Astrocyte (in vitro differentiated cells and primary cell): ENCODE measurements at regions not wholly inside any gene's neighbourhood (a gene's known extent, or its start where the extent isn't known, plus 50 kb on each side); places are given as distances from the start of the nearest gene placed in this dataset.

Experiments used
- DNase-seq: peaks from one replicate; pipeline ENCODE4 v3.0.0-alpha.2; 2010; ENCODE audit warnings: low read depth
- FAIRE-seq: peaks from 2 replicates; lab custom pipeline; 2011; peaks lifted over from hg19 to GRCh38; lab: Jason Lieb, UNC
- H2AFZ ChIP-seq: 2 replicates; pipeline ENCODE4 v1.6.0; 2012; ENCODE audit warnings: low read depth, low read length, inconsistent platforms
- H3K27ac ChIP-seq: 2 replicates; pipeline ENCODE4 v1.5.1; 2011; ENCODE audit warnings: low read depth, low read length, inconsistent platforms
- H3K27me3 ChIP-seq: 2 replicates; pipeline ENCODE4 v1.6.0; 2011; ENCODE audit warnings: low read length, inconsistent platforms; ENCODE audit not compliant: insufficient read depth
- H3K36me3 ChIP-seq: 2 replicates; pipeline ENCODE4 v1.5.1; 2011; ENCODE audit warnings: low read length, inconsistent platforms; ENCODE audit not compliant: insufficient read depth
- H3K4me1 ChIP-seq: 2 replicates; pipeline ENCODE4 v1.5.1; 2011; ENCODE audit warnings: low read length, inconsistent platforms; ENCODE audit not compliant: insufficient read depth
- H3K4me2 ChIP-seq: 2 replicates; pipeline ENCODE4 v1.6.0; 2012; ENCODE audit warnings: low read length, inconsistent platforms
- H3K4me3 ChIP-seq: 2 replicates; pipeline ENCODE4 v1.5.1; 2011; ENCODE audit warnings: low read depth, mild to moderate bottlenecking, low read length, inconsistent platforms; ENCODE audit not compliant: insufficient read depth
- H3K79me2 ChIP-seq: 2 replicates; pipeline ENCODE4 v1.6.0; 2012; ENCODE audit warnings: mild to moderate bottlenecking, low read length, inconsistent platforms; ENCODE audit not compliant: insufficient read depth
- H3K9ac ChIP-seq: 2 replicates; pipeline ENCODE4 v1.6.0; 2012; ENCODE audit warnings: mild to moderate bottlenecking, low read length, inconsistent platforms
- H3K9me3 ChIP-seq: 2 replicates; pipeline ENCODE4 v1.5.1; 2012; ENCODE audit warnings: low read depth, mild to moderate bottlenecking, low read length, inconsistent platforms; ENCODE audit not compliant: insufficient read depth
- H4K20me1 ChIP-seq: 2 replicates; pipeline ENCODE4 v1.6.0; 2012; ENCODE audit warnings: low read length, inconsistent platforms; ENCODE audit not compliant: insufficient read depth
- H3K27ac Mint-ChIP-seq: one replicate; pipeline ENCODE4 v1.8.0; 2021; ENCODE audit warnings: mild to moderate bottlenecking, mixed read lengths; ENCODE audit not compliant: unreplicated experiment
- H3K27me3 Mint-ChIP-seq: one replicate; pipeline ENCODE4 v1.8.0; 2021; ENCODE audit warnings: low read depth, mixed read lengths; ENCODE audit not compliant: unreplicated experiment
- H3K36me3 Mint-ChIP-seq: one replicate; pipeline ENCODE4 v1.8.0; 2021; ENCODE audit warnings: low read depth, mixed read lengths; ENCODE audit not compliant: unreplicated experiment
- H3K4me1 Mint-ChIP-seq: one replicate; pipeline ENCODE4 v1.8.0; 2021; ENCODE audit warnings: low read depth, mixed read lengths; ENCODE audit not compliant: unreplicated experiment
- H3K4me3 Mint-ChIP-seq: one replicate; pipeline ENCODE4 v1.8.0; 2021; ENCODE audit warnings: mild to moderate bottlenecking, moderate library complexity, mixed read lengths; ENCODE audit not compliant: unreplicated experiment
- H3K9me3 Mint-ChIP-seq: one replicate; pipeline ENCODE4 v1.8.0; 2021; ENCODE audit warnings: mild to moderate bottlenecking, mixed read lengths; ENCODE audit not compliant: unreplicated experiment
- EZH2 ChIP-seq: IDR thresholded peaks from 2 replicates; pipeline ENCODE4 v1.6.1; 2012; ENCODE audit warnings: mild to moderate bottlenecking, low read length, inconsistent platforms; ENCODE audit not compliant: insufficient read depth
- TF ChIP-seq, protein P1 (sequence below): IDR thresholded peaks from 2 replicates; pipeline ENCODE4 v1.5.1; 2011; ENCODE audit warnings: low read depth, mild to moderate bottlenecking, inconsistent platforms, low read length, moderate library complexity; ENCODE audit not compliant: insufficient read depth

DNA sequence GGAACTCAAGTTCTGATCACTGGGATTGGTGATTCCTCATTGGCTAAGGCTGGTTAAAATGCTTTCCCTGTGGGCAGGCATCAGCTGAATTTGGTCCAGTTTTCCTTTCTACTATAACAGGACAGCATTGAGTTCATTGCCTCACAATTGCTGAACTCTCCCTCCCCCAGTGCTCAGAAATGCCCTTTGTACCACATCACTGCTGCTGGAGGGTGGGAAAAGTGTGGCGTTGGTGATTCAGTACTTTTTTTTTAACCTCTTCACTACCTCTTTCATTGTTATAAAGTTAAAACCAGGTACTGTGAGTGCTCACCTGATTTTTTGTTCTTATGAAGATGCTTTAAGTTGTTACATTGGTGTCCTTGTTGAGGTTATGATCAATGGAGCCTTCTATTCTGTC lies 69.3 kb upstream of the IL2 start:
- H3K27me3 ChIP-seq = no peaks in the 10 kb centered on the region
- H3K9ac ChIP-seq = no peak overlapping the region
- H4K20me1 ChIP-seq = no peaks in the 10 kb centered on the region
- no peak for DNase-seq
- no peak overlapping the region for H3K4me2 ChIP-seq
- H3K27ac ChIP-seq = no peak overlapping the region
- FAIRE-seq = no peak
- no peak overlapping the region for H3K4me3 ChIP-seq
- TF ChIP-seq, protein P1, sequence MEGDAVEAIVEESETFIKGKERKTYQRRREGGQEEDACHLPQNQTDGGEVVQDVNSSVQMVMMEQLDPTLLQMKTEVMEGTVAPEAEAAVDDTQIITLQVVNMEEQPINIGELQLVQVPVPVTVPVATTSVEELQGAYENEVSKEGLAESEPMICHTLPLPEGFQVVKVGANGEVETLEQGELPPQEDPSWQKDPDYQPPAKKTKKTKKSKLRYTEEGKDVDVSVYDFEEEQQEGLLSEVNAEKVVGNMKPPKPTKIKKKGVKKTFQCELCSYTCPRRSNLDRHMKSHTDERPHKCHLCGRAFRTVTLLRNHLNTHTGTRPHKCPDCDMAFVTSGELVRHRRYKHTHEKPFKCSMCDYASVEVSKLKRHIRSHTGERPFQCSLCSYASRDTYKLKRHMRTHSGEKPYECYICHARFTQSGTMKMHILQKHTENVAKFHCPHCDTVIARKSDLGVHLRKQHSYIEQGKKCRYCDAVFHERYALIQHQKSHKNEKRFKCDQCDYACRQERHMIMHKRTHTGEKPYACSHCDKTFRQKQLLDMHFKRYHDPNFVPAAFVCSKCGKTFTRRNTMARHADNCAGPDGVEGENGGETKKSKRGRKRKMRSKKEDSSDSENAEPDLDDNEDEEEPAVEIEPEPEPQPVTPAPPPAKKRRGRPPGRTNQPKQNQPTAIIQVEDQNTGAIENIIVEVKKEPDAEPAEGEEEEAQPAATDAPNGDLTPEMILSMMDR = no peak
- no peak for TF ChIP-seq EZH2
- Mint-ChIP-seq H3K27me3 (no peaks in the 10 kb centered on the region), H3K9me3 (peaks cover 3% of the 10 kb centered on the region), H3K4me1 (peaks cover 4% of the 10 kb centered on the region), H3K27ac (no peak overlapping the region), H3K36me3 (no peaks in the 10 kb centered on the region), H3K4me3 (no peak overlapping the region)
- no peaks in the 10 kb centered on the region for H3K36me3 ChIP-seq
- no peaks in the 10 kb centered on the region for H3K4me1 ChIP-seq
- no peaks in the 10 kb centered on the region for H3K9me3 ChIP-seq
- H3K79me2 ChIP-seq = no peaks in the 10 kb centered on the region
- no peak overlapping the region for H2AFZ ChIP-seq

DNA sequence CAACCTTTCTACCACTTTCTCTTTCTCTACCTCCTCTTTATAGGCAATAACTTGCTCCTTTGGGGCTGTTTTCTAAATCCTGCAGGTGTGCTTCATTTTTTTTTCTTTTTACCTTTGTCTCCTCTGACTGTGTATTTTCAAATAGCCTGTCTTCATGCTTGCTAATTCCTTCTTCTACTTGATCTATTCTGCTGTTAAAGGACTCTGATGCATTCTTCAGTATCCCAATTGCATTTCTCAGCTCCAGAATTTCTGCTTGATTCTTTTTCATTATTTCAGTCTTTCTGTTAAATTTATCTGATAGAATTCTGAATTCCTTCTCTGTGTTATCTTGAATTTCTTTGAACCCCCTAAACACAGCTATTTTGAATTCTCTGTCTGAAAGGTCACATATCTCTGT lies 67.7 kb upstream of the IL2 start:
- no peak overlapping the region for H3K27ac ChIP-seq
- no peak for FAIRE-seq
- peaks cover 9% of the 10 kb centered on the region for H3K9me3 Mint-ChIP-seq
- H4K20me1 ChIP-seq = no peaks in the 10 kb centered on the region
- H3K36me3 Mint-ChIP-seq = no peaks in the 10 kb centered on the region
- no peaks in the 10 kb centered on the region for H3K27me3 Mint-ChIP-seq
- no peak overlapping the region for H2AFZ ChIP-seq
- no peaks in the 10 kb centered on the region for H3K9me3 ChIP-seq
- no peak overlapping the region for H3K27ac Mint-ChIP-seq
- H3K4me3 Mint-ChIP-seq = no peak overlapping the region
- DNase-seq = no peak
- H3K4me3 ChIP-seq = no peak overlapping the region
- H3K4me1 ChIP-seq = no peaks in the 10 kb centered on the region
- H3K4me1 Mint-ChIP-seq = peaks cover 1% of the 10 kb centered on the region
- no peak overlapping the region for H3K4me2 ChIP-seq
- no peak overlapping the region for H3K9ac ChIP-seq
- TF ChIP-seq, protein P1 = no peak
- no peak for TF ChIP-seq EZH2
- no peaks in the 10 kb centered on the region for H3K36me3 ChIP-seq
- no peaks in the 10 kb centered on the region for H3K27me3 ChIP-seq
- no peaks in the 10 kb centered on the region for H3K79me2 ChIP-seq

DNA sequence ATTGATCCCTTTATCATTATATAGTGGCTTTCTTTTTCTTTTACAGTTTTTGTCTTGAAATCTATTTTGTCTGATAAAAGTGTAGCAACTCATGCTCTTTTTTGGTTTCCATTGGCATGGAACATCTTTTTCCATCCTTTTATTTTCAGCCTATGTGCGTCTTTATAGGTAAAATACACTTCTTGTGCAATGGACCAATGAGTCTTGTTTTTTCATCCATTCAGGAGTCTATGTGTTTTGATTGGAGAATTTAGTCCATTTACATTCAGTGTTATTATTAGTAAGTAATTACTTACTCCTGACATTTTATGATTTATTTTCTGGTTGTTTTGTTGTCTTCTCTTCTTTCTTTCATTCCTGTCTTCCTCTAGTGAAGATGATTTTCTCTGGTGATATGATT lies 66.4 kb upstream of the IL2 start:
- no peak overlapping the region for H3K4me3 Mint-ChIP-seq
- H3K9me3 ChIP-seq = no peaks in the 10 kb centered on the region
- H4K20me1 ChIP-seq = no peaks in the 10 kb centered on the region
- DNase-seq (no peak), FAIRE-seq (no peak)
- peaks cover 9% of the 10 kb centered on the region for H3K9me3 Mint-ChIP-seq
- H3K36me3 Mint-ChIP-seq = no peaks in the 10 kb centered on the region
- H3K4me1 Mint-ChIP-seq = peaks cover 1% of the 10 kb centered on the region
- no peaks in the 10 kb centered on the region for H3K36me3 ChIP-seq
- no peak overlapping the region for H2AFZ ChIP-seq
- no peak overlapping the region for H3K4me2 ChIP-seq
- TF ChIP-seq, protein P1 = no peak
- no peak for TF ChIP-seq EZH2
- no peak overlapping the region for H3K9ac ChIP-seq
- no peak overlapping the region for H3K27ac ChIP-seq
- H3K27ac Mint-ChIP-seq = no peak overlapping the region
- H3K79me2 ChIP-seq = no peaks in the 10 kb centered on the region
- H3K4me3 ChIP-seq = no peak overlapping the region
- no peaks in the 10 kb centered on the region for H3K4me1 ChIP-seq
- no peaks in the 10 kb centered on the region for H3K27me3 ChIP-seq
- no peaks in the 10 kb centered on the region for H3K27me3 Mint-ChIP-seq
